ENCODE measurements at regions not wholly inside any gene's neighbourhood (a gene's known extent, or its start where the extent isn't known, plus 50 kb on each side); places are given as distances from the start of the nearest gene placed in this dataset.

DNA sequence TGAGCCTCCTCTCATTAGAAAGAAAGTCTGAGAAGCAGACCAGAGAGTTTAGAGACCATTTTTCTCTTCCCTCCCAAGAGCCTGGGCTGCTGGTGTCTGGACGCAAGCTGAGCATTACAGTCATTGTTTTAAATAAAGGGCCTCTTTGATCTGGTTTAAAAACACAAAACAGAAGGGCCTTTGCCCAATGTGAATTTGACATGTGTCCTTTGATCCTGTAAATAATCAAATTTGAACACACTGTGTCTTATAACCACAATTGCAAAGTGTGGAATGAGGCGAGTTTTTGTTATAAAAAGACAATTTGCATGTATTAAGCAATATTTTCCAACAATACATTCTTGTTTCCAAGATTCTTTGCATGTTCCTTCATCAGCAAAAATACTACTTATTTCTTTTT, 158.5 kb downstream of the C7orf25 start:
- TF ChIP-seq CTCF (IDR thresholded peaks at IDR 0.05): no peak
- TF ChIP-seq POLR2AphosphoS5 (IDR thresholded peaks at IDR 0.05): no peak
- no peak for TF ChIP-seq EP300 (IDR thresholded peaks at IDR 0.05; ENCODE audit: low read depth)

Data from transverse colon (tissue), 4 donors.